ENCODE measurements at regions not wholly inside any gene's neighbourhood (a gene's known extent, or its start where the extent isn't known, plus 50 kb on each side); places are given as distances from the start of the nearest gene placed in this dataset.

- Histone ChIP-seq H3K4me3 (ENCODE audit: low read depth, low read length) (no peak overlapping the region), H3K4me2 (ENCODE audit: low read length) (no peak overlapping the region), H3K9me3 (ENCODE audit: insufficient read depth, low read depth, low read length) (no peaks in the 10 kb centered on the region), H3K23ac (ENCODE audit: low read length) (no peak overlapping the region), H3K4ac (ENCODE audit: low read depth, low read length) (no peak overlapping the region), H2BK12ac (ENCODE audit: low read length) (no peak overlapping the region), H3K79me2 (ENCODE audit: control insufficient read depth, insufficient read depth, low read length, poor library complexity) (no peaks in the 10 kb centered on the region), H2BK120ac (ENCODE audit: insufficient read depth, low read length, poor library complexity) (no peak overlapping the region), H3K27ac (ENCODE audit: low read depth, low read length) (no peak overlapping the region), H3K18ac (ENCODE audit: low read length) (no peak overlapping the region), H3K9ac (ENCODE audit: low read length) (no peak overlapping the region), H3K14ac (ENCODE audit: low read length) (no peak overlapping the region), H3K27me3 (ENCODE audit: insufficient read depth, low read length) (no peaks in the 10 kb centered on the region), H3K4me1 (ENCODE audit: control insufficient read depth in 1 of 2, insufficient read depth in 2 of 2, low read length in 2 of 2) (no peaks in the 10 kb centered on the region), H4K91ac (ENCODE audit: low read depth, low read length) (no peak overlapping the region), H3K79me1 (ENCODE audit: low read length) (no peaks in the 10 kb centered on the region), H4K8ac (ENCODE audit: low read depth, low read length) (no peak overlapping the region), H2BK5ac (ENCODE audit: low read depth, low read length, poor library complexity) (no peak overlapping the region), H2AK5ac (ENCODE audit: low read length) (no peak overlapping the region), H4K12ac (ENCODE audit: low read depth, low read length) (no peak overlapping the region), H2AFZ (ENCODE audit: insufficient read depth, low read length, poor library complexity) (no peak overlapping the region), H3K36me3 (ENCODE audit: control insufficient read depth in 1 of 2, insufficient read depth in 2 of 2, low read length in 2 of 2) (no peaks in the 10 kb centered on the region)
- DNase-seq = no peak
- WGBS (ENCODE audit: extremely low coverage, insufficient coverage, insufficient read length) = no CpG with 5 or more reads among the region's 1 CpG
Observed at GRCh38 chr5:87627363-87627762, 214.6 kb upstream of the CCNH start.

- no peak for DNase-seq
- Histone ChIP-seq H2BK12ac (ENCODE audit: low read length) (no peak overlapping the region), H3K9me3 (ENCODE audit: insufficient read depth, low read depth, low read length) (no peaks in the 10 kb centered on the region), H4K91ac (ENCODE audit: low read depth, low read length) (no peak overlapping the region), H3K9ac (ENCODE audit: low read length) (no peak overlapping the region), H3K36me3 (ENCODE audit: control insufficient read depth in 1 of 2, insufficient read depth in 2 of 2, low read length in 2 of 2) (no peaks in the 10 kb centered on the region), H3K79me1 (ENCODE audit: low read length) (no peaks in the 10 kb centered on the region), H3K4me1 (ENCODE audit: control insufficient read depth in 1 of 2, insufficient read depth in 2 of 2, low read length in 2 of 2) (no peaks in the 10 kb centered on the region), H3K18ac (ENCODE audit: low read length) (no peak overlapping the region), H3K4me2 (ENCODE audit: low read length) (no peak overlapping the region), H3K23ac (ENCODE audit: low read length) (no peak overlapping the region), H3K14ac (ENCODE audit: low read length) (no peak overlapping the region), H2AK5ac (ENCODE audit: low read length) (no peak overlapping the region), H2AFZ (ENCODE audit: insufficient read depth, low read length, poor library complexity) (no peak overlapping the region), H3K27ac (ENCODE audit: low read depth, low read length) (no peak overlapping the region), H2BK5ac (ENCODE audit: low read depth, low read length, poor library complexity) (no peak overlapping the region), H4K12ac (ENCODE audit: low read depth, low read length) (no peak overlapping the region), H3K27me3 (ENCODE audit: insufficient read depth, low read length) (no peaks in the 10 kb centered on the region), H3K4ac (ENCODE audit: low read depth, low read length) (no peak overlapping the region), H4K8ac (ENCODE audit: low read depth, low read length) (no peak overlapping the region), H3K79me2 (ENCODE audit: control insufficient read depth, insufficient read depth, low read length, poor library complexity) (no peaks in the 10 kb centered on the region), H2BK120ac (ENCODE audit: insufficient read depth, low read length, poor library complexity) (no peak overlapping the region), H3K4me3 (ENCODE audit: low read depth, low read length) (no peak overlapping the region)
- WGBS (ENCODE audit: extremely low coverage, insufficient coverage, insufficient read length) = no CpG with 5 or more reads among the region's 1 CpG
Observed at GRCh38 chr5:87608385-87608784, 195.7 kb upstream of the CCNH start.

GRCh38 chr5:87605663-87606062 lies 192.9 kb upstream of the CCNH start:
- no peak overlapping the region for H3K23ac ChIP-seq (ENCODE audit: low read length)
- H2BK5ac ChIP-seq (ENCODE audit: low read depth, low read length, poor library complexity) = no peak overlapping the region
- H3K79me2 ChIP-seq (ENCODE audit: control insufficient read depth, insufficient read depth, low read length, poor library complexity) = no peaks in the 10 kb centered on the region
- no peak overlapping the region for H4K8ac ChIP-seq (ENCODE audit: low read depth, low read length)
- H3K36me3 ChIP-seq (ENCODE audit: control insufficient read depth in 1 of 2, insufficient read depth in 2 of 2, low read length in 2 of 2) = no peaks in the 10 kb centered on the region
- no peak overlapping the region for H2AFZ ChIP-seq (ENCODE audit: insufficient read depth, low read length, poor library complexity)
- H2BK120ac ChIP-seq (ENCODE audit: insufficient read depth, low read length, poor library complexity) = no peak overlapping the region
- H3K27ac ChIP-seq (ENCODE audit: low read depth, low read length) = no peak overlapping the region
- H3K18ac ChIP-seq (ENCODE audit: low read length) = no peak overlapping the region
- no peaks in the 10 kb centered on the region for H3K4me1 ChIP-seq (ENCODE audit: control insufficient read depth in 1 of 2, insufficient read depth in 2 of 2, low read length in 2 of 2)
- no peak overlapping the region for H2AK5ac ChIP-seq (ENCODE audit: low read length)
- no peaks in the 10 kb centered on the region for H3K9me3 ChIP-seq (ENCODE audit: insufficient read depth, low read depth, low read length)
- no peak overlapping the region for H3K4me3 ChIP-seq (ENCODE audit: low read depth, low read length)
- WGBS (ENCODE audit: extremely low coverage, insufficient coverage, insufficient read length) = no CpG with 5 or more reads among the region's 2 CpGs
- no peak overlapping the region for H4K12ac ChIP-seq (ENCODE audit: low read depth, low read length)
- no peak overlapping the region for H3K4ac ChIP-seq (ENCODE audit: low read depth, low read length)
- no peaks in the 10 kb centered on the region for H3K27me3 ChIP-seq (ENCODE audit: insufficient read depth, low read length)
- DNase-seq = no peak
- H3K79me1 ChIP-seq (ENCODE audit: low read length) = no peaks in the 10 kb centered on the region
- no peak overlapping the region for H4K91ac ChIP-seq (ENCODE audit: low read depth, low read length)
- H3K4me2 ChIP-seq (ENCODE audit: low read length) = no peak overlapping the region
- no peak overlapping the region for H2BK12ac ChIP-seq (ENCODE audit: low read length)
- no peak overlapping the region for H3K9ac ChIP-seq (ENCODE audit: low read length)
- no peak overlapping the region for H3K14ac ChIP-seq (ENCODE audit: low read length)

- Histone ChIP-seq H3K79me2 (ENCODE audit: control insufficient read depth, insufficient read depth, low read length, poor library complexity) (no peaks in the 10 kb centered on the region), H2BK5ac (ENCODE audit: low read depth, low read length, poor library complexity) (no peak overlapping the region), H4K12ac (ENCODE audit: low read depth, low read length) (no peak overlapping the region), H3K79me1 (ENCODE audit: low read length) (no peaks in the 10 kb centered on the region), H2BK120ac (ENCODE audit: insufficient read depth, low read length, poor library complexity) (no peak overlapping the region), H4K91ac (ENCODE audit: low read depth, low read length) (no peak overlapping the region), H3K18ac (ENCODE audit: low read length) (no peak overlapping the region), H3K9ac (ENCODE audit: low read length) (no peak overlapping the region), H3K4me3 (ENCODE audit: low read depth, low read length) (no peak overlapping the region), H2BK12ac (ENCODE audit: low read length) (no peak overlapping the region), H3K9me3 (ENCODE audit: insufficient read depth, low read depth, low read length) (peaks cover 5% of the 10 kb centered on the region), H3K4me2 (ENCODE audit: low read length) (no peak overlapping the region), H4K8ac (ENCODE audit: low read depth, low read length) (no peak overlapping the region), H3K27ac (ENCODE audit: low read depth, low read length) (no peak overlapping the region), H3K27me3 (ENCODE audit: insufficient read depth, low read length) (no peaks in the 10 kb centered on the region), H3K4me1 (ENCODE audit: control insufficient read depth in 1 of 2, insufficient read depth in 2 of 2, low read length in 2 of 2) (no peaks in the 10 kb centered on the region), H3K23ac (ENCODE audit: low read length) (no peak overlapping the region), H3K36me3 (ENCODE audit: control insufficient read depth in 1 of 2, insufficient read depth in 2 of 2, low read length in 2 of 2) (peaks cover 0 to 2% of the 10 kb centered on the region in 2 experiments), H3K14ac (ENCODE audit: low read length) (no peak overlapping the region), H3K4ac (ENCODE audit: low read depth, low read length) (no peak overlapping the region), H2AFZ (ENCODE audit: insufficient read depth, low read length, poor library complexity) (no peak overlapping the region), H2AK5ac (ENCODE audit: low read length) (no peak overlapping the region)
- DNase-seq = no peak
- WGBS (ENCODE audit: extremely low coverage, insufficient coverage, insufficient read length) = no CpG with 5 or more reads among the region's 2 CpGs
Observed at GRCh38 chr5:87599778-87600177, 187.0 kb upstream of the CCNH start.

Measured in trophoblast cell (in vitro differentiated cells and primary cell).